Loucy (cell line): ENCODE measurements at regions not wholly inside any gene's neighbourhood (a gene's known extent, or its start where the extent isn't known, plus 50 kb on each side); places are given as distances from the start of the nearest gene placed in this dataset.

ENCODE experiments used
- CTCF ChIP-seq: fragments of 200-600 bp; sonication (generic); conservative IDR thresholded peaks from 2 replicates; pipeline ENCODE4 v1.5.1; 2014; ENCODE audit warnings: mild to moderate bottlenecking, antibody characterized with exemption, low read length
- EZH2phosphoT487 ChIP-seq: fragments of 200-600 bp; IDR thresholded peaks from 2 replicates; pipeline ENCODE4 v1.6.1; 2018; ENCODE audit warnings: antibody characterized with exemption, mild to moderate bottlenecking, moderate library complexity, borderline replicate concordance

- TF ChIP-seq CTCF (no peak), EZH2phosphoT487 (no peak)
These were observed 225.1 kb upstream of the CHRNA7 start for GRCh38 chr15:31805090-31805662.
